GM18951 (cell line): ENCODE measurements at regions not wholly inside any gene's neighbourhood (a gene's known extent, or its start where the extent isn't known, plus 50 kb on each side); places are given as distances from the start of the nearest gene placed in this dataset.
"Not testable (repeated sequence)": the region's sequence is repeated elsewhere in the genome, so short reads cannot be mapped to it uniquely, and the experiment has no call there.

ENCODE experiments used
- POLR2A ChIP-seq: IDR thresholded peaks from 4 replicates; pipeline ENCODE4 v1.6.1; 2011; ENCODE audit warnings: mild to moderate bottlenecking; ENCODE audit not compliant: insufficient read length, insufficient read depth; ENCODE audit errors: extremely low read depth
- in situ Hi-C: fragments of 300-500 bp; cut with MboI; formaldehyde crosslinking; loops from one replicate; pipeline ENCODE4 v1.12.0; 2022; ENCODE audit warnings: low sequenced_read_pairs, mixed read lengths, inconsistent platforms; ENCODE audit not compliant: unreplicated experiment

DNA sequence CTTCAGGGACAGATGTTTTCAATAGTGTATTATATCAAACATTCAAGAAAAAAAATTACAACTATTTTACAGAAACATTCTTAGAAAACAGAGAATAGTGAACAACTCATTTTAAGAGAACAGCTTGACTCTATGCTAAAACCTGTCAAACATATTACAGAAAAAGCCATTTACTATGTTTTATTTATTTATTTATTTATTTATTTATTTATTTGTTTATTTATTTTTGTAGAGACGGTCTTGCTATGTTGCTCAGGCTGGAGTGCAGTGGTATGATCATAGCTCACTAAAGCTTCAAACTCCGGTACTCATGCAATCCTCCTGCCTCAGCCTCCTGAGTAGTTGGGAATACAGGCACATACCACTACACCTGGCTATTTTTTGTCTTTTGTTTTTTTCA, 317.9 kb upstream of the HTR1E start:
- no peak for TF ChIP-seq POLR2A
- in situ Hi-C loops = no loop called here

DNA sequence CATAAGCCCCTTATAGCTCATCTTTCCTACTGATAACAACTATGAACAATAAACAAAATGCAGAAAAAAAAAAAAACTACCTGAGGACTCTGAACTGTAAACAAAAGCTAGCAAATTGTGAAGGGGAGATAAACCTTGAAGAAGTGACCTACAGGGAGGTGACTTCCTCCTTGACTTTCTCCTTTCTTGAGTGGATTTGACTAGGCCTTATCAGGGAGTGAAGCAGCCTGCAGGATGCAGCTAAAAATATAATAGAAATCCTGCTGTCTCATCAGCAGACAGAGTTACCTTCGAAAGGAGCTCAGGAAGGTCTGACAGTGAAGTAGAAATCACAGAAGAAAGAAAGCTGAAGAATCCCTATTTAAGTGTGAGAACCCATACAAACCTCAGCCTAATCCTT, 322.0 kb upstream of the HTR1E start:
- in situ Hi-C loops = no loop called here
- TF ChIP-seq POLR2A = no peak

DNA sequence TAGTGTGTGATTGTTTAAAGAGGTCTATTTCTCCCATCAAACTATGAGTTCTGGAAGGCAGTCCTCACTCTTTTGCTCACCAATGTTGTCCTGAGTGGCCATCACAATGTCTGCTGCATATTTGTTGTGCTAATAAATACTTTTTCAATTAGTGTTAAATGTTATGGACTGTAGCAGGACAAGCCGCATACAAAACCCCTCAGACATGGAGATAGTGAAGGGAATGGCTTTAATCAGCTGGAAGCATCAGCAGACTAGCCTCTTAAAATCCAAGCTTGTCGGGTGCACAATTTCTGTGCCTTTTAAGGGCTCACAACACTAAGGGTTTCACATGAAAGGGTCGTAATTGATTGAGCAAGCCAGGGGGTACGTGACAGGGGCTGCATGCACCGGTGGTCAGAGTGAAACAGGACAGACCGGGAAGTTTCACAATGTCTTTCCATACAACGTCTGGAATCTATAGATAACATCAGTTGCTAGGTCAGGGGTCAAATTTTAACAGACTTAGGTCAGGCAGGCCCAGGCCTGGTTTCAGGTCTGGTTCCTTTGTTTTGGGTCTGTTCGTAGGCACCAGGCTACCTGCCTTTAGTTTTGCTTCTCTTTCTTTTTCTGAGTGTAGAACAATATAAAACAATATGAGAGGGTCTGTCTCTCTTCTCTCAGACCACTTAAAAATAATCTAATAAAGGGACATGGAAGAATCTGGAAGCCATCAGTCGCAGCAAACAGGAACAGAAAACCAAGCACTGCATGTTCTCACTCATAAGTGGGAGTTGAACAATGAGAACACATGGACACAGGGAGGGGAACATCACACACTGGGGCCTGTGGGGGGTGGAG, 327.6 kb upstream of the HTR1E start:
- in situ Hi-C loops = no loop called here
- TF ChIP-seq POLR2A = no peak

DNA sequence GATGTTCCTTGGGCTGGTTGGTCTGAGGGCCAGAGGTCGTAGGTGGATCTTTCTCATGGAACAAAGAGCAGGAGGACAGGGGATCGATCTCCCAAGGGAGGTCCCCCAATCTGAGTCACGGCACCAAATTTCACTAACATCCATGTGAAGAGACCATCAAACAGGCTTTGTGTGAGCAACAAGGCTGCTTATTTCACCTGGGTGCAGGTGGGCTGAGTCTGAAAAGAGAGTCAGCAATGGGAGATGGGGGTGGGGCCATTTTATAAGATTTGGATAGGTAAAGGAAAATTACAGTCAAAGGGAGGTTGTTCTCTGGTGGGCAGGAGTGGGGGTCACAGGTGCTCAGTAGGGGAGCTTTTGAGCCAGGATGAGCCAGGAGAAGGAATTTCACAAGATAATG, 334.0 kb upstream of the HTR1E start:
- in situ Hi-C loops = not testable (repeated sequence)

DNA sequence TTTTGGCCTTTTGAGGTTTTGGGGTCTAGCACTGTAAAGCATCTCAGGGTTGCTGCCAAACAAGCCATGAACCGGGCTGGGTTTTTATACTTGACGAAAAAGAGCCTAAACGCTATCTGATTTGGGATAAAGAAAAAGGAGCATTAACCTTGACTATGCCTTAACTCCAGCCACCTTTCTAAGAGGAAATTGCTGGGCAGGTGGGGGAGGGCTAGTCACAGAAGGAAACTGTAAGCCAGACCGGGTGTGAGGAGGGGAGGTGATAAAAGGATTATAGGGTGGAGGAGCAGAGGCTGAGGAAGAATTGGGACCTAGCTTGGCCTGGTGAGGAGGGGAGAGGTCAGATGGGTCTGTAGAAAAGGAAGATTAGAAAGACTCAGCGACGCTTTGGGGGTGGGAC, 335.2 kb upstream of the HTR1E start:
- in situ Hi-C loops = not testable (repeated sequence)

DNA sequence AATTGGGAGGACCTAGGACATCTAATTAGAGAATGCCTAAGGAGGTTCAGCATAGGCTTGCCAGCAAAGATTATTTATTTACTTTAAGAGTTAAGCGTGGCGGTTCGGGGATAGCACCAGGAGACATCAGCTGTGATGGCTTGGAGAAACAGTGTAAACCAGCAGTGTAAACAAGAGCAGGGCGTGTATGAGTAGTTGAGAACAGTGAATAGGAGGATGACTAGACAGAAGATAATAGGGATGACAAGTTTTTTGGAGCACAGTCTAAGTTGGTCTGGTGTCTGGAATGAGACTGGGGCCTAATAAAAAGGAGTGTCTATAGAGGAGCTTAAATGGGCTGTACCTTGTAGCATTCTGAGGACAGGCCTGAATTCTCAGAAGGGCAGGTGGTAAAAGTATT, 338.4 kb upstream of the HTR1E start:
- in situ Hi-C loops = not testable (repeated sequence)

DNA sequence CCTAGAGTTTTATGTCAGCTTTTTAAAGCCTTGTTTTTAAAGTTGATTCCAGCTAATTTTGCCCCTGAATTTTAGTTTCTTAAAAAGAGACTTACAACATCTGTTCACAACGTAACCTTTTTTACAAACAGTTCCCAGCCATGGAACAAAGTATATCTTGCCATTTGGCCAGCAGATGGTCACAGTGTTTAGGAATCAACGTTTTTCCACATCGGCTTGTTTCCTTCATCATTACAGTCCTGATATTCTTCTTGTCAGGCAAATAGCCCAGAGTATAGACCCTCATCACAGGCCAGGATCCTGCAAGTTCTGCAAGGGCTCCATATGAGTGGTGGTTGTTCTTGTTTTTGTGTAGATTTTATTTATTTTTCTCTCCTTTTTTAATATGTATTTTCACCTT, 341.7 kb upstream of the HTR1E start:
- in situ Hi-C loops = no loop called here
- TF ChIP-seq POLR2A = no peak

DNA sequence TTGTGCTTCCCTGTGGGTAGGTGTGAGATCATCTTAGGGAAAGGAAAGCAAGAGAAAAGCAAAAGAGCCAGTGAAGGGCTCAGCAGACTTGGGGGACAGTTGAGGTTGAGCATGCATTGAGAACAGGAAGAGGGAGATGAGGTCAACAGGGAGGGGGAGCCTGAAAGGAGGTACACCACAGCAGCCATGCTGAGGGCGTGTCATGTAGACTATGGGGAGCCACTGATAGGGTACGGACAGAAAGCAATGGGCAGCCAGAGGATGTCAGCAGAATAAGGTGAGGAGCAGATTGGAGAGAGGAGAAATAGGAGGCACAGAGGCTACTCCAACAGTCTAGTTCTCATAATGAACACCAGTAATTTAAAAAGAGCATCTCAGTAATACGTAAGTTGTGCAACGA, 351.1 kb upstream of the HTR1E start:
- in situ Hi-C loops = no loop called here
- no peak for TF ChIP-seq POLR2A

DNA sequence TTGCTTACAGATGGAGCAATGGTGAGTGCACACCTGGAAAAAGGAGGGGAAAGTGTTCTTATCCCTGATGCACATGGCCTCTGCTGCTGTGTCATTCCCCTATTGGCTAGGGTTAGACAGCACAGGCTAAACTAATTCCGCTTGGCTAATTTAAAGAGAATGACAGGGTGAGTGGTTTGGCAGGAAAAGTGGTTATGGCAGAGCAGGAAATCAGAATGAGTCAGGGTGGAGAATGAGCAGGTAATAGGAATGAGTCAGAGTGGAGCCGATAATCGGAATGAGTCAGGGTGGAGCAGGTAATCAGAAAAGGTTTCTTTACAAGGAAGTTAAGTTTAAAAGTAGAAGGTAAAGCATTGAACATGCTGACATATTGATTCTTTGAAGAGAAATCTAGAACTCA, 355.5 kb upstream of the HTR1E start:
- in situ Hi-C loops = no loop called here
- TF ChIP-seq POLR2A = no peak

DNA sequence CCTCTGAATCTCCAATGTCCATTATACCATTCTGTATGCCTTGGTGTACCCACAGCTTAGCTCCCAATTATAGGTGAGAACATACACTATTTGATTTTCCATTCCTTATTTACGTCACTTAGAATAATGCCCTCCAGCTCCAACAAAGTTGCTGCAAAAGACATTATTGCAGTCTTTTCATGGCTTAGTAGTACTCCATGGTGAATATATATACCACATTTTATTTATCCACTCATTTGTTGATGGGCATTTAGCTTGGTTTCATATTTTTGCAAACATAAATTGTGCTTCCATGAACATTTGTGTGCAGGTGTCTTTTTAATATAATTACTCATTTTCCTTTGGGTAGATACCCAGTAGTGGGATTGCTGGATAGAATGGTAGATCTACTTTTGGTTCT, 374.1 kb upstream of the HTR1E start:
- no peak for TF ChIP-seq POLR2A
- in situ Hi-C loops = no loop called here

DNA sequence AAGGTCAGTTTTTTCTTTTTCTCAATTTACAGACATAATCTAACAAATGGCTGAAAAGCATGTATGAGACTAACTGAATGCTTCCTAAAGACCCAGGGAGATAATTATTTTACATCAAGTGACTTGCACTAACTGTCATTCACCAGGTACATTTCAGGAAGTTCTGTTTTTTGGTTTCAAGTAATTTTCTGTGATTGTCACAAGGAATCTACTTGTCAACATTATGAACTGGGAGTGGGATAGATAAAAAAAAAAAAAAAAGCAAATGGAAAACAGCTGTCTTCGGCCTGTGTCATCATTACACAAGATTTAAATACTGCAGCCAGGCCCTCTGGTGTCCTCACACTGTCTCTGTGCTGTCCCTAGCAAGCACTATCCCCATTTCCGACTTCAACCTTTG, 379.0 kb upstream of the HTR1E start:
- no peak for TF ChIP-seq POLR2A
- in situ Hi-C loops = no loop called here

DNA sequence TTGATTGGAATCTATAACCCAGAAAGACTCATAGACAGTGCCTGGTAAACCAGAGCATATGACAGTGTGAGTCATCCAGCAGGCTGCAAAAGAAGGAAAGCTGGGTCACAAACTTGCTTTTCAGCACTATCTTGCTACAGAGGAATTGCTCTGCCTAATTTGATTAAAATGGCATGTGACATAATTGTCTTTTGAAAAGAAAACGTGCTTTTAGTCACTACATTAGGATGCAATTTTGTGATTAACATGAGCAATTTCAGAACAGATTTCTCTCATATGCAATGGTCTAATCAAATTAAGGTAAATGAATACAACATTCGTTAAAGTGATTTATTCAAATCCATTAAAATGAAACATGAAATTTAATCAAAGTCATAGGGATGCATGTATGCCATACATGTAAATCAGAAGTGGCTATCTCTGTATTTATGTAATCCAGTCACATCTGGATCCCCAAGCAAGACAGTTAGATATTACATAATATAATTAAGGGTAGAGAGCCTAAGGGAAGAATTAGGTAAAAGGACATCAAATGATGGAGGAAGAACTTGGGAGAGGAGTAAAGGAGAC, 400.0 kb upstream of the HTR1E start:
- in situ Hi-C loops = no loop called here
- TF ChIP-seq POLR2A = no peak

DNA sequence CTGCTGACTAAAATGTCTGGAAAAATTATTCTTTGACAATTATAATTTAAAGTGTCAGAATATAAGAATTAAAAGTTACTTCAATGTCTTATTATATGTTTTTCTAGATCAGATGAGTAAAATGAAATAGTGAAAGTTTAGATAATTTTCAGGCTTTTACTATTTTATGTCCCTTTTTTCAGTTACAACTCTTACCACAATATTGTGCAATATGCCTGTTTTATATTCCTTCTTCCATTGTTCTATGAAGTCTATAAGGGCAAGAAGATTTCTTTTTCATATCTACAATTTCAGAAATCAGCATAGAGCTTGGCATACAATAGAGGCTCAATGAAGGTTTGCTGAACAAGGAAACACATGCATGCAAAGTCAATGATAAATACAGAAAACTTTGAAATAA, 401.2 kb upstream of the HTR1E start:
- in situ Hi-C loops = no loop called here
- no peak for TF ChIP-seq POLR2A

DNA sequence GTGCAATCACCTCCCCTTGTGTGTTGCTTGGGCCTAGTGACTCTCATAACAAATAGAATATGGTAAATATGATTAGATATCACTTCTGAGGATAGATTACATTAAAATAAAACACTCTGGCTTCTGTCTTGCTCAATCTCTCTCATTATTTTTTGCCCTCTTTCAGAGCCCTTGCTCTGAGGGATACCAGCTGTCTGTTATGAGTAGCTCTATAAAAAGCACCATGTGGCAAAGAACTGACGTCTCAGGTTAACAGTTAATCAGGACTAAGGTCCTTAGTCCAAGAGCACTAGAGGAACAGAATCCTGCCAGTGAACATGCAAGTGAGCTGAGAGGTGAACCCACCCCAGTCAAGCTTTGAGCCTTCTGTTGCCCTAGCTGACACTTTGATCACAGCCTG, 402.2 kb upstream of the HTR1E start:
- in situ Hi-C loops = no loop called here

DNA sequence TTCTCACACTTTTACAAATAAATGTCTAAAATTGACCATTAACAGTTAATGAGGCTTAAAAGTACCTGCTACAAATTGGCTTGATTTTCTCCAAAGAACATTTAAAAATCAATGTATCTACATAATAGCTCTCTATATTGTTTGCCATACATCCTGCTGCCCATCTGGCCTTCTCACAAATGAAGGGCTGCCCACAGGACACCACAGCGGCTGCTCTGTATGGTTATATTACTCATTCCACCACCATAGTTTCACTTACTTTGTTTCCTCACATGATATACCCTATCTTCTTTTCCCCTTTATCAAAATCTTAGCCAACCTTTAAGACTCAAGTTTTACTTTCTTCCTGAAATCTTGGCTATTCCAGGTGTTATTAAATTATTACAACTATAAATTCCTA, 407.7 kb upstream of the HTR1E start:
- TF ChIP-seq POLR2A = no peak
- in situ Hi-C loops = no loop called here

More for the DNA sequence above, 402.2 kb upstream of the HTR1E start:
- TF ChIP-seq POLR2A = no peak

DNA sequence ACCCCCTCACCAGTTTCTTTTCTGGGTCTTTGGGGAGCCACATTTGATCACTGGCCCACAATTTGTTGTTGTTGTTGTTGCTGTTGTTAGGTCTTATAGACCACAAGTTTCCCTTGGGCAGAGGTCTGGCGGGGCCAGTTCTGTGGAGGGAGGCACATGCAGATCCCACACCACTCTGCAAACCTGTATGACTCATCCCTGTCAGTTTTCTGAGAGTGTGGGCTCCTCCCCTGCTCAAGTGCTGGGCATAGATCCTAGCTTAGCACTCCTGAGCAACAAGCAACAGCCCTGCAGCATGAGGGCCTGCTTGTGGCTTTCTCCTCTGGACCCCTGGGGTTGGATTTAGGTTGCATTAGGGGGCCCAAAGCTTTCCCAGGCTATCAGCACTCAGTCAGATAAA, 411.1 kb upstream of the HTR1E start:
- in situ Hi-C loops = no loop called here
- TF ChIP-seq POLR2A = no peak
